ENCODE measurements at regions not wholly inside any gene's neighbourhood (a gene's known extent, or its start where the extent isn't known, plus 50 kb on each side); places are given as distances from the start of the nearest gene placed in this dataset.

- TF ChIP-seq NR2F2 (IDR thresholded peaks at IDR 0.05) (no peak), JUND (IDR thresholded peaks at IDR 0.05) (no peak), GABPA (IDR thresholded peaks at IDR 0.05 in 1 of 2, conservative IDR thresholded peaks at IDR 0.05 in 1 of 2) (no peak), FOXA1 (IDR thresholded peaks at IDR 0.05) (no peak), TAF1 (conservative IDR thresholded peaks at IDR 0.05) (no peak), HNF4G (IDR thresholded peaks at IDR 0.05) (no peak), RAD21 (IDR thresholded peaks at IDR 0.05) (no peak), FOXA2 (IDR thresholded peaks at IDR 0.05) (no peak)
- WGBS = 77% methylated on average over 2 of the region's 2 CpGs
- no peak overlapping the region for H3K4me3 ChIP-seq (ENCODE audit: low read depth in 1 of 3, low read length in 3 of 3)
Measured at GRCh38 chr12:84760091-84760865, 152.3 kb downstream of the SLC6A15 start.

GRCh38 chr12:84757978-84758377 is 154.6 kb downstream of the SLC6A15 start:
- Histone ChIP-seq H3K27me3 (ENCODE audit: control insufficient read depth in 4 of 4, insufficient read depth in 4 of 4, low read length in 3 of 4) (no peaks in the 10 kb centered on the region), H3K9ac (ENCODE audit: low read depth in 1 of 2, low read length in 2 of 2) (no peak overlapping the region), H3K36me3 (ENCODE audit: control insufficient read depth in 4 of 4, insufficient read depth in 3 of 4, low read depth in 1 of 4, low read length in 3 of 4) (no peaks in the 10 kb centered on the region), H3K9me3 (ENCODE audit: control insufficient read depth in 4 of 4, low read length in 3 of 4) (no peaks in the 10 kb centered on the region), H3K4me1 (ENCODE audit: control insufficient read depth in 4 of 4, insufficient read depth in 4 of 4, low read length in 3 of 4) (no peaks in the 10 kb centered on the region), H3K4me3 (ENCODE audit: low read depth in 1 of 3, low read length in 3 of 3) (no peak overlapping the region), H3K27ac (ENCODE audit: low read depth in 1 of 2, low read length in 2 of 2) (no peak overlapping the region)
- DNase-seq (ENCODE audit: low spot score) = no peak
- 45% methylated on average over 1 of the region's 1 CpG for WGBS
- no peak for TF ChIP-seq TAF1 (conservative IDR thresholded peaks at IDR 0.05)
- no peak for TF ChIP-seq FOXA2 (IDR thresholded peaks at IDR 0.05)
- TF ChIP-seq SP1 (IDR thresholded peaks at IDR 0.05) = no peak
- TF ChIP-seq, protein P1, sequence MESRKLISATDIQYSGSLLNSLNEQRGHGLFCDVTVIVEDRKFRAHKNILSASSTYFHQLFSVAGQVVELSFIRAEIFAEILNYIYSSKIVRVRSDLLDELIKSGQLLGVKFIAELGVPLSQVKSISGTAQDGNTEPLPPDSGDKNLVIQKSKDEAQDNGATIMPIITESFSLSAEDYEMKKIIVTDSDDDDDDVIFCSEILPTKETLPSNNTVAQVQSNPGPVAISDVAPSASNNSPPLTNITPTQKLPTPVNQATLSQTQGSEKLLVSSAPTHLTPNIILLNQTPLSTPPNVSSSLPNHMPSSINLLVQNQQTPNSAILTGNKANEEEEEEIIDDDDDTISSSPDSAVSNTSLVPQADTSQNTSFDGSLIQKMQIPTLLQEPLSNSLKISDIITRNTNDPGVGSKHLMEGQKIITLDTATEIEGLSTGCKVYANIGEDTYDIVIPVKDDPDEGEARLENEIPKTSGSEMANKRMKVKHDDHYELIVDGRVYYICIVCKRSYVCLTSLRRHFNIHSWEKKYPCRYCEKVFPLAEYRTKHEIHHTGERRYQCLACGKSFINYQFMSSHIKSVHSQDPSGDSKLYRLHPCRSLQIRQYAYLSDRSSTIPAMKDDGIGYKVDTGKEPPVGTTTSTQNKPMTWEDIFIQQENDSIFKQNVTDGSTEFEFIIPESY (IDR thresholded peaks at IDR 0.05) = no peak
- TF ChIP-seq HNF4A (conservative IDR thresholded peaks at IDR 0.05) = no peak
- TF ChIP-seq, protein P2, sequence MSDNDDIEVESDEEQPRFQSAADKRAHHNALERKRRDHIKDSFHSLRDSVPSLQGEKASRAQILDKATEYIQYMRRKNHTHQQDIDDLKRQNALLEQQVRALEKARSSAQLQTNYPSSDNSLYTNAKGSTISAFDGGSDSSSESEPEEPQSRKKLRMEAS (IDR thresholded peaks at IDR 0.05) = no peak
- TF ChIP-seq, protein P3, sequence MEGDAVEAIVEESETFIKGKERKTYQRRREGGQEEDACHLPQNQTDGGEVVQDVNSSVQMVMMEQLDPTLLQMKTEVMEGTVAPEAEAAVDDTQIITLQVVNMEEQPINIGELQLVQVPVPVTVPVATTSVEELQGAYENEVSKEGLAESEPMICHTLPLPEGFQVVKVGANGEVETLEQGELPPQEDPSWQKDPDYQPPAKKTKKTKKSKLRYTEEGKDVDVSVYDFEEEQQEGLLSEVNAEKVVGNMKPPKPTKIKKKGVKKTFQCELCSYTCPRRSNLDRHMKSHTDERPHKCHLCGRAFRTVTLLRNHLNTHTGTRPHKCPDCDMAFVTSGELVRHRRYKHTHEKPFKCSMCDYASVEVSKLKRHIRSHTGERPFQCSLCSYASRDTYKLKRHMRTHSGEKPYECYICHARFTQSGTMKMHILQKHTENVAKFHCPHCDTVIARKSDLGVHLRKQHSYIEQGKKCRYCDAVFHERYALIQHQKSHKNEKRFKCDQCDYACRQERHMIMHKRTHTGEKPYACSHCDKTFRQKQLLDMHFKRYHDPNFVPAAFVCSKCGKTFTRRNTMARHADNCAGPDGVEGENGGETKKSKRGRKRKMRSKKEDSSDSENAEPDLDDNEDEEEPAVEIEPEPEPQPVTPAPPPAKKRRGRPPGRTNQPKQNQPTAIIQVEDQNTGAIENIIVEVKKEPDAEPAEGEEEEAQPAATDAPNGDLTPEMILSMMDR (IDR thresholded peaks at IDR 0.05; ENCODE audit: low read depth, low read length, missing input control) = no peak
- no peak for TF ChIP-seq EGR1 (IDR thresholded peaks at IDR 0.05; ENCODE audit: low read depth in 2 of 2)

More at GRCh38 chr12:84760091-84760865, 152.3 kb downstream of the SLC6A15 start:
- DNase-seq (ENCODE audit: low spot score) = no peak
- Histone ChIP-seq H3K27ac (ENCODE audit: low read depth in 1 of 2, low read length in 2 of 2) (no peak overlapping the region), H3K9ac (ENCODE audit: low read depth in 1 of 2, low read length in 2 of 2) (no peak overlapping the region), H3K9me3 (ENCODE audit: control insufficient read depth in 4 of 4, low read length in 3 of 4) (no peaks in the 10 kb centered on the region), H3K4me1 (ENCODE audit: control insufficient read depth in 4 of 4, insufficient read depth in 4 of 4, low read length in 3 of 4) (no peaks in the 10 kb centered on the region), H3K36me3 (ENCODE audit: control insufficient read depth in 4 of 4, insufficient read depth in 3 of 4, low read depth in 1 of 4, low read length in 3 of 4) (no peaks in the 10 kb centered on the region), H3K27me3 (ENCODE audit: control insufficient read depth in 4 of 4, insufficient read depth in 4 of 4, low read length in 3 of 4) (no peaks in the 10 kb centered on the region)

- no peaks in the 10 kb centered on the region for H3K36me3 ChIP-seq (ENCODE audit: control insufficient read depth in 4 of 4, insufficient read depth in 3 of 4, low read depth in 1 of 4, low read length in 3 of 4)
- no peak overlapping the region for H3K9ac ChIP-seq (ENCODE audit: low read depth in 1 of 2, low read length in 2 of 2)
- no peak for TF ChIP-seq RXRA (IDR thresholded peaks at IDR 0.05)
- no peak for TF ChIP-seq ATF3 (IDR thresholded peaks at IDR 0.05)
- TF ChIP-seq GABPA (IDR thresholded peaks at IDR 0.05 in 1 of 2, conservative IDR thresholded peaks at IDR 0.05 in 1 of 2) = no peak
- TF ChIP-seq JUND (IDR thresholded peaks at IDR 0.05) = no peak
- no peak for TF ChIP-seq FOXA1 (IDR thresholded peaks at IDR 0.05)
- TF ChIP-seq, protein P3 (IDR thresholded peaks at IDR 0.05; ENCODE audit: low read depth, low read length, missing input control) = no peak
- TF ChIP-seq RAD21 (IDR thresholded peaks at IDR 0.05) = no peak
- TF ChIP-seq HNF4A (conservative IDR thresholded peaks at IDR 0.05) = no peak
- TF ChIP-seq YY1 (IDR thresholded peaks at IDR 0.05) = no peak
- TF ChIP-seq SP1 (IDR thresholded peaks at IDR 0.05) = no peak
- TF ChIP-seq, protein P2 (IDR thresholded peaks at IDR 0.05) = no peak
- no peak for TF ChIP-seq FOXA2 (IDR thresholded peaks at IDR 0.05)
- TF ChIP-seq, protein P1 (IDR thresholded peaks at IDR 0.05) = no peak
- TF ChIP-seq TAF1 (conservative IDR thresholded peaks at IDR 0.05) = no peak
Measured at GRCh38 chr12:84756961-84757360, 155.6 kb downstream of the SLC6A15 start.

More at GRCh38 chr12:84756961-84757360, 155.6 kb downstream of the SLC6A15 start:
- Histone ChIP-seq H3K27ac (ENCODE audit: low read depth in 1 of 2, low read length in 2 of 2) (no peak overlapping the region), H3K4me3 (ENCODE audit: low read depth in 1 of 3, low read length in 3 of 3) (no peak overlapping the region), H3K9me3 (ENCODE audit: control insufficient read depth in 4 of 4, low read length in 3 of 4) (no peaks in the 10 kb centered on the region), H3K27me3 (ENCODE audit: control insufficient read depth in 4 of 4, insufficient read depth in 4 of 4, low read length in 3 of 4) (no peaks in the 10 kb centered on the region), H3K4me1 (ENCODE audit: control insufficient read depth in 4 of 4, insufficient read depth in 4 of 4, low read length in 3 of 4) (no peaks in the 10 kb centered on the region)
- DNase-seq (ENCODE audit: low spot score) = no peak
